Testis (tissue), 2 donors: ENCODE measurements at regions not wholly inside any gene's neighbourhood (a gene's known extent, or its start where the extent isn't known, plus 50 kb on each side); places are given as distances from the start of the nearest gene placed in this dataset.
A peak's percentile ranks its signal among the peaks of the same experiment; 100 is the strongest.

ENCODE experiments used
- DNase-seq: peaks from one replicate; pipeline ENCODE4 v3.0.0-alpha.2; 2019
- H3K27ac ChIP-seq, 2 donors: fragments of 200-600 bp; sonication (generic); one replicate each; pipeline ENCODE4 v1.5.1; 2019
- H3K27me3 ChIP-seq: fragments of 200-600 bp; sonication (generic); one replicate; pipeline ENCODE4 v1.5.1; 2019
- H3K36me3 ChIP-seq: fragments of 200-600 bp; sonication (generic); one replicate; pipeline ENCODE4 v1.5.1; 2017; ENCODE audit warnings: low read depth; ENCODE audit errors: missing control alignments
- H3K4me1 ChIP-seq: fragments of 200-600 bp; sonication (generic); one replicate; pipeline ENCODE4 v1.5.1; 2019
- H3K4me3 ChIP-seq, 2 donors: fragments of 200-600 bp; sonication (generic); one replicate each; pipeline ENCODE4 v1.5.1; 2017 to 2019
- H3K9me3 ChIP-seq: fragments of 200-600 bp; sonication (generic); one replicate; pipeline ENCODE4 v1.5.1; 2017
- POLR2A ChIP-seq: fragments of 450-650 bp; IDR thresholded peaks from one replicate; pipeline ENCODE4 v1.6.1; 2017; ENCODE audit warnings: antibody characterized with exemption, mild to moderate bottlenecking, moderate library complexity
- WGBS, 2 donors: methylation state at CpG; one replicate each; pipeline ENCODE4 v1.1.5; 2018; 5-methylcytosine and 5-hydroxymethylcytosine counted together
- intact Hi-C: fragments of 100-400 bp; cut with DNase I; formaldehyde crosslinking; loops from one replicate; pipeline ENCODE4 v1.15.1; 2023; ENCODE audit warnings: low total_unique reads
- TF ChIP-seq, protein P1 (sequence below), 3 experiments: fragments of 450-650 bp in 2 of 3; fragments of 200-600 bp in 1 of 3; sonication (generic) in 1 of 3; IDR thresholded peaks; one replicate each; pipeline ENCODE4 v1.5.1; 2016 to 2019; ENCODE audit warnings: antibody characterized with exemption in 3 of 3, mild to moderate bottlenecking in 2 of 3, moderate library complexity in 1 of 3

DNA sequence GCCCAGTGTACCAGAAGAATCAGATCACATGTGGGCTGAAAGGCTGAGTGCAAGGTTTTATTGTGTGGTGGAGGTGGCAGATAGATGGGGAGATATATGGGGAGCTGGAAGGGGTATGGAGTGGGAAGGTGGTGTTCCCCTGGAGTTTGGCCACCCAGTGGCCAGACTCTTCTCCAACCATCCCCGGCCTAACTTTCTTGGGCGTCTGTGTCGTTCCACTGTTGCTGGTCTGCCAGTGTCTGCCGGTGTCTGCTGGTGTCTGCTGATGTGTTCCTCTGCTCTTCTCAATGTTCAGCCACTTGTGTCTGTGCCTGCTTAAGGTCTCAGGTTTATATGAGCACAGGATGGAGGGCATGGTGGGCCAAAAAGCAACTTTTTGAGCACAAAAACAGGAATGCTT, 78.4 kb upstream of the PALS2 start:
- intact Hi-C loops, result no loop called here
- H3K9me3 ChIP-seq, result no peaks in the 10 kb centered on the region
- 97 to 100% methylated on average over 4 of the region's 4 CpGs for WGBS, 2 donors
- H3K27ac ChIP-seq, result no peak overlapping the region
- no peaks in the 10 kb centered on the region for H3K27me3 ChIP-seq
- H3K4me1 ChIP-seq, result no peaks in the 10 kb centered on the region
- TF ChIP-seq POLR2A, result no peak
- no peak for DNase-seq
- no peak overlapping the region for H3K4me3 ChIP-seq
- H3K36me3 ChIP-seq, result no peaks in the 10 kb centered on the region

DNA sequence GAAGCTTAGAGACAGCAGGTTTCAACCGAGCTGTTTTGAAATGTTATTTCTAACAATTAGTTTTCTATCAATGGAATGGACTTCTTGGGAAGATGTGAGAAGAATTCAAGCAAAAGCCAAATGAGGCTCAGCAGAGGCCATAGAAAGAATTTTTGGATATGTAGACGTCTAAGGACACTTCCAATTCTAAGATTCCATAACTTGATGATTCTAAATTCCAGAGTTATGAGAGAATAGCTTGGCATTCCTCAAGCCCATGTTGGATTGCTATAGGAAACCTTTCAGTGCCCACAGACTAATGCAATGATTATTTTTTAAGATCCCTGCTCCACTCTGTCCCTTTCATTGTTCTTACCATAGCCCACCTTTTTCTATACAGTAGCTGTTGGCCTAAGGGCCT, 77.2 kb upstream of the PALS2 start:
- Histone ChIP-seq H3K4me3 (no peak overlapping the region), H3K36me3 (no peaks in the 10 kb centered on the region), H3K27ac (no peak overlapping the region), H3K9me3 (no peaks in the 10 kb centered on the region), H3K27me3 (no peaks in the 10 kb centered on the region), H3K4me1 (no peaks in the 10 kb centered on the region)
- intact Hi-C loops, result no loop called here
- no peak for TF ChIP-seq POLR2A
- TF ChIP-seq, protein P1, sequence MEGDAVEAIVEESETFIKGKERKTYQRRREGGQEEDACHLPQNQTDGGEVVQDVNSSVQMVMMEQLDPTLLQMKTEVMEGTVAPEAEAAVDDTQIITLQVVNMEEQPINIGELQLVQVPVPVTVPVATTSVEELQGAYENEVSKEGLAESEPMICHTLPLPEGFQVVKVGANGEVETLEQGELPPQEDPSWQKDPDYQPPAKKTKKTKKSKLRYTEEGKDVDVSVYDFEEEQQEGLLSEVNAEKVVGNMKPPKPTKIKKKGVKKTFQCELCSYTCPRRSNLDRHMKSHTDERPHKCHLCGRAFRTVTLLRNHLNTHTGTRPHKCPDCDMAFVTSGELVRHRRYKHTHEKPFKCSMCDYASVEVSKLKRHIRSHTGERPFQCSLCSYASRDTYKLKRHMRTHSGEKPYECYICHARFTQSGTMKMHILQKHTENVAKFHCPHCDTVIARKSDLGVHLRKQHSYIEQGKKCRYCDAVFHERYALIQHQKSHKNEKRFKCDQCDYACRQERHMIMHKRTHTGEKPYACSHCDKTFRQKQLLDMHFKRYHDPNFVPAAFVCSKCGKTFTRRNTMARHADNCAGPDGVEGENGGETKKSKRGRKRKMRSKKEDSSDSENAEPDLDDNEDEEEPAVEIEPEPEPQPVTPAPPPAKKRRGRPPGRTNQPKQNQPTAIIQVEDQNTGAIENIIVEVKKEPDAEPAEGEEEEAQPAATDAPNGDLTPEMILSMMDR (IDR thresholded peaks at IDR 0.05), result no peak
- WGBS, 2 donors, result 79 to 90% methylated on average over 2 of the region's 2 CpGs
- DNase-seq, result no peak

DNA sequence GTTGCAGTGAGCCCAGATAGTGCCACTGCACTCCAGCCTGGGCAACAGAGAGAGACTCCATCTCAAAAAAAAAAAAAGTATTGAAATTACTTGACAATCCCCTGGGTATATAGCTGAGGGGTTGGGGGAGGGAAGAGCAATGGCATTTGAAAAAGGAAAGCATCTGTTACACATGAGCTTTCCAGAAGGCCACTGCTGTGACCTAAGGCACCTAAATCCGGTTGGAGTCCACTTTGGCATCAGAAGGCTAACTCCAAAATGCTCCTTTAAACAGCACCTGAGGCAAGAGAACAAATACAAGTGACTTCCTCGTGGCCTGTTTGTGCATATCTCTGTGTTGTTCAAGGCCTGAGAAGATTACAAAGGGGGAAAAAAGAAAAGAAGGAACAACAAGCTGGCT, 74.8 kb upstream of the PALS2 start:
- Histone ChIP-seq H3K36me3 (no peaks in the 10 kb centered on the region), H3K27me3 (no peaks in the 10 kb centered on the region), H3K4me3 (no peak overlapping the region), H3K4me1 (peaks cover 4% of the 10 kb centered on the region), H3K27ac (no peak overlapping the region), H3K9me3 (no peaks in the 10 kb centered on the region)
- no peak for TF ChIP-seq POLR2A
- TF ChIP-seq, protein P1 (IDR thresholded peaks at IDR 0.05), result no peak
- intact Hi-C loops, result no loop called here
- 67 to 74% methylated on average over 2 of the region's 2 CpGs for WGBS, 2 donors
- DNase-seq, result no peak

DNA sequence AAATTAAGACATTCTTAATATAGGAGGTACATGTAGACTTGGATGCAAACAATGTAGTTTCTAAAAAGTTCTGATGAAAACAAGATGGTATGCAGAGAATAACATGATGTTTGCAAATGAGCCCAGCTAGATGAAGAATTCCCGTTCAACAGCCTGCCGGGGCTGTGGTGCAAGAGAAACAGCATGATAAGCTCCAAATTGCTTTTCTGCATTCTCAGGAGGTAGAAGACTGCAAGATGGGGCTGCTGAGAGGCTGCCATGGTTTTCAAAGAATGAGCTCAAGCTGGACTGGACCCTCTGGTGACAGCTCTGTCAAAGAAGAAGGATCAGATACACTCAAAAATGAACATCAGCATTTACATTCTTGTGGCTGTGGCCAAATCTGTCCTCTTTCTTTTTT, 73.4 kb upstream of the PALS2 start:
- no peak overlapping the region for H3K27ac ChIP-seq
- TF ChIP-seq POLR2A, result no peak
- TF ChIP-seq, protein P1 (IDR thresholded peaks at IDR 0.05), result no peak
- 49 to 61% methylated on average over 2 of the region's 2 CpGs for WGBS, 2 donors
- intact Hi-C loops, result no loop called here
- H3K27me3 ChIP-seq, result no peaks in the 10 kb centered on the region
- no peaks in the 10 kb centered on the region for H3K9me3 ChIP-seq
- peaks cover 4% of the 10 kb centered on the region for H3K4me1 ChIP-seq
- H3K36me3 ChIP-seq, result no peaks in the 10 kb centered on the region
- DNase-seq, result no peak
- H3K4me3 ChIP-seq, result no peak overlapping the region

DNA sequence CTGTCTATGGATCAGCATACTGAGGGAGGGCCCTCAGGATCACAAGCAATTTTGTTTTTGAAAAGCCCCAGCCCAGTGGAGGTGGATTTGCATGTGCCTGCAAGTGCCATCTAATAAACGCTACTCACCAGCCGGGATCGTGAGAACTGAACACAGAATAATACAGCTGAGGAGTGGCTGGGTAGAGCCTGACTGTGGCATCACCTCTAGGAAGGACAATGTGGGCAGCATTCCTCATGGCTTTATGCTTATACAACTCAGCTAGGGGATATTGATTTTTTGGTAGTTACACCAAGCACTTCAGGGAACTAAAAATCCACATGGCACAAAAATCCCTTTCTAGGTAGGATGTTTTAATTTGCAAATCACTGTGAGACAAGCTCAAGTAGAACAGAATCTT, 72.7 kb upstream of the PALS2 start:
- H3K27me3 ChIP-seq, result no peaks in the 10 kb centered on the region
- 67 to 70% methylated on average over 3 of the region's 3 CpGs for WGBS, 2 donors
- peak overlapping the region in 1 of 2 donors; percentile 16 for H3K27ac ChIP-seq
- peaks cover 4% of the 10 kb centered on the region for H3K4me1 ChIP-seq
- no peaks in the 10 kb centered on the region for H3K9me3 ChIP-seq
- no peaks in the 10 kb centered on the region for H3K36me3 ChIP-seq
- DNase-seq, result no peak
- no peak for TF ChIP-seq POLR2A
- TF ChIP-seq, protein P1 (IDR thresholded peaks at IDR 0.05), result no peak
- intact Hi-C loops, result no loop called here
- no peak overlapping the region for H3K4me3 ChIP-seq
